RWPE1 (cell line): ENCODE measurements at regions not wholly inside any gene's neighbourhood (a gene's known extent, or its start where the extent isn't known, plus 50 kb on each side); places are given as distances from the start of the nearest gene placed in this dataset.

Experiments used
- CTCF ChIA-PET: fragments of 350-600 bp; sonication (Branson Sonifier 250); formaldehyde crosslinking; extraction: SDS; loops from one replicate; lab custom pipeline; 2021; lab: Yijun Ruan, JAX
- POLR2A ChIA-PET: fragments of 400-600 bp; formaldehyde crosslinking; extraction: SDS; loops from one replicate; lab custom pipeline; 2020; ENCODE audit warnings: antibody characterized with exemption; ENCODE audit not compliant: low non-redundant PET; lab: Yijun Ruan, JAX
- DNase-seq: peaks from one replicate; pipeline ENCODE4 v3.0.0; 2012; ENCODE audit warnings: low spot score
- H3K27ac ChIP-seq: fragments of 450-650 bp; 2 replicates; pipeline ENCODE4 v1.5.1; 2017
- TF ChIP-seq, protein P1 (sequence below): fragments of 450-650 bp; conservative IDR thresholded peaks from 2 replicates; pipeline ENCODE4 v1.5.1; 2017; ENCODE audit warnings: low read depth, mild to moderate bottlenecking

- H3K27ac ChIP-seq = no peak overlapping the region
- DNase-seq = no peak
- ChIA-PET CTCF (no interaction called here), POLR2A (no interaction called here)
- TF ChIP-seq, protein P1, sequence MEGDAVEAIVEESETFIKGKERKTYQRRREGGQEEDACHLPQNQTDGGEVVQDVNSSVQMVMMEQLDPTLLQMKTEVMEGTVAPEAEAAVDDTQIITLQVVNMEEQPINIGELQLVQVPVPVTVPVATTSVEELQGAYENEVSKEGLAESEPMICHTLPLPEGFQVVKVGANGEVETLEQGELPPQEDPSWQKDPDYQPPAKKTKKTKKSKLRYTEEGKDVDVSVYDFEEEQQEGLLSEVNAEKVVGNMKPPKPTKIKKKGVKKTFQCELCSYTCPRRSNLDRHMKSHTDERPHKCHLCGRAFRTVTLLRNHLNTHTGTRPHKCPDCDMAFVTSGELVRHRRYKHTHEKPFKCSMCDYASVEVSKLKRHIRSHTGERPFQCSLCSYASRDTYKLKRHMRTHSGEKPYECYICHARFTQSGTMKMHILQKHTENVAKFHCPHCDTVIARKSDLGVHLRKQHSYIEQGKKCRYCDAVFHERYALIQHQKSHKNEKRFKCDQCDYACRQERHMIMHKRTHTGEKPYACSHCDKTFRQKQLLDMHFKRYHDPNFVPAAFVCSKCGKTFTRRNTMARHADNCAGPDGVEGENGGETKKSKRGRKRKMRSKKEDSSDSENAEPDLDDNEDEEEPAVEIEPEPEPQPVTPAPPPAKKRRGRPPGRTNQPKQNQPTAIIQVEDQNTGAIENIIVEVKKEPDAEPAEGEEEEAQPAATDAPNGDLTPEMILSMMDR = no peak
Measured at GRCh38 chrX:55142206-55142918, 53.5 kb downstream of the PAGE2 start.

GRCh38 chrX:55142919-55143310, 54.1 kb downstream of the PAGE2 start:
- DNase-seq = no peak
- TF ChIP-seq, protein P1 = no peak
- ChIA-PET CTCF (interaction anchor here (0.6 kb wide), 1 partner anchor 546 kb away, joined by 3 read pairs; no protein-coding TSS in a partner anchor), POLR2A (no interaction called here)
- no peak overlapping the region for H3K27ac ChIP-seq

DNA sequence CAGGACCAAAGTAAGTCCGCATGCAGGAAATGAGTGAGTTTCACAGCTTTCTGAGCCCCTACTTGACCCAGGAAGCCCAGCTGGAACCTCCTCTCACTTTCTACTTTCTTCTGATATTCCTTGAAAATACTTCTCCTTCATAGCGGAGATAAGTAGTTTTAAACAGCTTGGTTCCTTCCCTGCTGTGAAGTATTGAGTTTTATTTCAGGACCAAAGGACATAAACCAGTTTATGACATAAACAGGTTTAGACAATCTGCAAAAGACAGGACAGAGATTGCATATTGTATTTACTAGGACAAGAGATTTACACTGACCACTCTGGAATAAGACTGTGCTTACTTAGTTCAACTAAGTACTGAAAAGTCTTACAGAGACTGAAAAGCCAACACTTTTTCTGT, 54.8 kb downstream of the PAGE2 start:
- CTCF ChIA-PET = interaction anchor here (0.6 kb wide), 1 partner anchor 545 kb away, joined by 3 read pairs; no protein-coding TSS in a partner anchor
- DNase-seq = no peak
- POLR2A ChIA-PET = no interaction called here
- TF ChIP-seq, protein P1 = no peak
- H3K27ac ChIP-seq = no peak overlapping the region

GRCh38 chrX:55144697-55145096, 55.9 kb downstream of the PAGE2 start:
- TF ChIP-seq, protein P1 = no peak
- POLR2A ChIA-PET = no interaction called here
- no peak for DNase-seq
- CTCF ChIA-PET = no interaction called here
- no peak overlapping the region for H3K27ac ChIP-seq

DNA sequence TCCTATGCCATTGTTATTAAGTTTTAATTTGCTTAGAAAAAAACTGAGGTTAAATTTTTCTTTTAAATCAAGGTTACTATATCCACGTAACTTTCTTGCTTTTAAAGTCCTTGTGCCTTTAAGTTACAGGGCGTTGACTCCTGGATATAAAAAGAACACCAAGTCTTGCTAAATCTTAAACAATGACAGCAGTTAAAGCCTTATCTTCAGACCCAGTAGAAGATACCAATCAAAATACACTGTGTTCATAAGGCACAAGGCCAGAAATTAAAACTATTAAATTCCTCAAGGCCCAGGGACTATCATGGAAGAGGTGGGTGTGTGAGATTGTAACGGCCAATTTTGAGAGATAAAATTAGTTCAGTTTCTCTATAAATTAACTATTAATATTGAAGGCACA, 60.4 kb downstream of the PAGE2 start:
- POLR2A ChIA-PET = no interaction called here
- TF ChIP-seq, protein P1 = no peak

GRCh38 chrX:55151199-55151598, 62.4 kb downstream of the PAGE2 start:
- no peak for DNase-seq
- POLR2A ChIA-PET = no interaction called here
- TF ChIP-seq, protein P1 = no peak
- CTCF ChIA-PET = interaction anchor here (0.6 kb wide), 1 partner anchor 17 kb away, joined by 3 read pairs; no protein-coding TSS in a partner anchor
- H3K27ac ChIP-seq = no peak overlapping the region

More for the DNA sequence above, 60.4 kb downstream of the PAGE2 start:
- no peak overlapping the region for H3K27ac ChIP-seq
- CTCF ChIA-PET = interaction anchor here (1.0 kb wide), 1 partner anchor 14 kb away, joined by 3 read pairs; no protein-coding TSS in a partner anchor
- no peak for DNase-seq
